IPS-18c (cell line): ENCODE measurements at regions not wholly inside any gene's neighbourhood (a gene's known extent, or its start where the extent isn't known, plus 50 kb on each side); places are given as distances from the start of the nearest gene placed in this dataset.

Source experiments
- H3K4me3 ChIP-seq: 2 replicates; pipeline ENCODE4 v1.7.0; 2013; ENCODE audit warnings: low read depth, mild to moderate bottlenecking, low read length, moderate library complexity; ENCODE audit not compliant: insufficient read depth
- H3K9me3 ChIP-seq: one replicate; pipeline ENCODE4 v1.6.1; 2013; ENCODE audit warnings: mild to moderate bottlenecking, low read length, moderate library complexity; ENCODE audit not compliant: control insufficient read depth, insufficient read depth

DNA sequence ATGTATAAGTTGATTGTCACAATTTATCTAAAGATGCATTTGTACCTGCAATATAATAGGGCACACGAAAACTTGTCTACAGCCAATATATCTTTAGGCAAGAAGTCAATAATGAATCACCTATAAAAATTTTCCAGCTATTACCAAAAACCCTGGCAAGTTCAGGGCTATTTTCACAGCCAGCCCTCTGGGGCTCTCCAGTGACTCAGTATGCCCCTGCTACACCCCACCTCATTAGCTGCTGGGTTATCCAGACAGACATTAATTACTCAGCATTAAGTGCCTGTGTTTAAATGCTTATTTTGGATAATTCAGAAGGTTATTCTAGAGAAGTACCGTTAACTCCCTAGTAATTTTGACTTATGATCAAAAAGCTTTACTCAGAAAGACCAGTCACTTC is 220.2 kb downstream of the TBX15 start:
- Histone ChIP-seq H3K4me3 (no peak overlapping the region), H3K9me3 (no peaks in the 10 kb centered on the region)

DNA sequence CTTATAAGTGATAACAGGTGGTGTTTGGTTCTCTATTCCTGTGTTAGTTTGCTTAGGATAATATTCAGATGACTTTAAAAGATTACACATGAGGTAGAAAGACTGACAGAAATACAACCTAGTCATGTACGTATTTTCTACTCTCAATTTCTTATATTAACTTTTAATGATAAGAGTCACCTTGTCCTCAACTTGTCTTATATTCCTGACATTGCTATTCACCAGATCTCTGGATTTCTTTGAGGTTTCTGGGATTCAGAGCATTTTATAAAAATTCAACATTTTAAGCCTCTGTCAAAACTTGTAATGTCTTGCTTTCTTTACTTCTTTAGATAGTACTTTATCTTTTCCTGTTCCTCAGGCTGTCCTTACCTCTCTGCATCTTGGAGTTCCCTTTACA is 234.2 kb downstream of the TBX15 start:
- Histone ChIP-seq H3K9me3 (no peaks in the 10 kb centered on the region), H3K4me3 (no peak overlapping the region)

DNA sequence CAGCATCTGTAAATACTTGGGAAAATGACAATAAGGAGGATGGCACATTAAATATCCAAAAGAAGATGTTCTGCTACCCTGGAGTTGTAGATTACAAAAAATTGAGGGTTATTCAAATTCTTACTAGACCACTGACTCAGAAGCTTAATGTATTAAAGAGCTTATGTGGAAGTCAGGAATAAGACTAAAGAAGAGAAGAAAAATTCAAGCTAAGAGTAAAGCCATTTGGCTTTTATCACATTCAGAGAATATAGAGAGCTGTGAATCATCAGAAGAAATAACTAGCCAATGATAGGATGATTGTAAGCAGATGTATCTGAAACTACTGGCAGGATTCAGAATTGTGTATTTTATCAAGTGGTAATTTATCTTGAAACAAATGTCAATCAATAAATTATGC is 237.0 kb downstream of the TBX15 start:
- Histone ChIP-seq H3K9me3 (no peaks in the 10 kb centered on the region), H3K4me3 (no peak overlapping the region)

DNA sequence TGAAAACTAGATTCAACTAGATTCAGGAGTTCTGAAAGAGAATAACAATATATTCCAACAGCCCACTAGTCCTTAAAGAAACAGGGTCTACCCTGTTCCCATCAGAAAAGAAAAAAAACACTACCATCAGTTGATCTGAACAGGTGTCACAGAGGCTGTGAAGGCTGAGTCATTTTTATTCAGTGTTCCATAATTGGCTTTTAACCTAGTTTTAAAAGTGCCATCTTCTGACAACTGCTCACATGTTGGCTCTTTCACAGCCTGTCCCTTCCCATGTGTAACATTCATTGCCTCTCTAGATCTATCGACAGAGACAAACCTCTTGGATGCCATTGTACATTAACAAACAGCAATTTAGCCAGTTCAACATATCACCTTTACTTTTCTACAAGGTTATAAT is 243.7 kb downstream of the TBX15 start:
- Histone ChIP-seq H3K9me3 (no peaks in the 10 kb centered on the region), H3K4me3 (no peak overlapping the region)

- no peak overlapping the region for H3K4me3 ChIP-seq
Measured at GRCh38 chr1:118739501-118739900, 248.6 kb downstream of the TBX15 start.

DNA sequence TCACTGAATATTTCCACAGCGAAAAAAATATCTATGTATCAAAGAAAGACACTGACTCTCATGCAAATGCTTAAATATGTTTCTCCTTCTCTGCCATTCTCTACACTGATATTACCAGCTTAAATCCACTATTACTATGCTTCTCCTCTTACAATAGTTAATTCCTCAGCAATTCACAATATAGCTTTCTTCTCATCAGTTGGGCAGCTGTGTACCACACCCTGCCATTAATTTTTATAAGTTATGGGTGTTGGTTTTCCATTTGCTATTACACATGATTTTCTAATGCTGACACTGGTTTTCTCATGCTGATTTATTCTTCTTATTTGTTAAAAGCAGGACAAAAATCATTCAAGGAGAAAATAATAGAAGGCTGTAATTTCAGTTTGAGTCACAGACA is 251.8 kb downstream of the TBX15 start:
- no peaks in the 10 kb centered on the region for H3K9me3 ChIP-seq
- no peak overlapping the region for H3K4me3 ChIP-seq

More at GRCh38 chr1:118739501-118739900, 248.6 kb downstream of the TBX15 start:
- H3K9me3 ChIP-seq: no peaks in the 10 kb centered on the region

- no peak overlapping the region for H3K4me3 ChIP-seq
- H3K9me3 ChIP-seq: no peaks in the 10 kb centered on the region
Measured at GRCh38 chr1:118717893-118718292, 270.2 kb downstream of the TBX15 start.

- H3K9me3 ChIP-seq: no peaks in the 10 kb centered on the region
- no peak overlapping the region for H3K4me3 ChIP-seq
Measured at GRCh38 chr1:118716775-118717174, 271.4 kb downstream of the TBX15 start.

DNA sequence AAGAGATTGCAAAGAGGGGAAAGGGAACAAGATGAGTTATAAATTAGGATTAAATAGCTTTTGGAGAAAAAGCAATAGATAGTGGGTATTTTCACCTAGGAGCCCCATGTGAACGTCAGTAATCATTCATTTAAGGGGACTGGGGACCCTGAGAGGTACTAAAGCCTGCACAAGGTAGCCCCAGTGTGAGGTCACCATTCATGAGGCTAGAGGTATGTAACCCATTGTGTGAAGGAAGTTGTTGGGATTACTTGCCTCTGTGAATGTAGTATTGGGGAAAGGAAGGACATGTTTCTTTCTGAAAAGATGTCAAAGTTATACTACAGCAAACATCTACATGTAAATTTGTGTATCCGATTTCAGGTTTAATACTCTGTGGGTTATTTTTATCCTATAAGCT is 276.8 kb downstream of the TBX15 start:
- H3K4me3 ChIP-seq: no peak overlapping the region
- no peaks in the 10 kb centered on the region for H3K9me3 ChIP-seq

GRCh38 chr1:118698911-118699310 is 289.2 kb downstream of the TBX15 start:
- Histone ChIP-seq H3K4me3 (no peak overlapping the region), H3K9me3 (no peaks in the 10 kb centered on the region)

DNA sequence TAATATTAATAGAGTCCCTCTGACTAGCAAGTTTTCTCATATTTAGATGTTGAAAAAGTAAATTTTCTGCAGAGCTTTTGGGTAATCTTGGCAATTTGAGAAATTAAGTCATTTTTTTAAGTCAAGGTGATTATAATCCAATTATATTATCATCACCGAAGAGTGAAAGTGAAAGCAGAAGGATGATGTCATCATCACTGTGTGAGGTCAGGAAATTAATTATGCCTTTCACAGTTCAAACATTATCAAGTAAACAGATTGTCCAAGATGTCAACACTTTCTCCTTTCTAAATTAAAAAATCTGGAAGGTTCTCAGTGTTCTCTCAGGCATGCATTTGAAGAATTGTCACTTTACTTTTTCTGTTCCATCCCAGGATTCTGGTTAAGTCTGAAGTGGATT is 296.0 kb downstream of the TBX15 start:
- H3K9me3 ChIP-seq: no peaks in the 10 kb centered on the region
- H3K4me3 ChIP-seq: no peak overlapping the region

DNA sequence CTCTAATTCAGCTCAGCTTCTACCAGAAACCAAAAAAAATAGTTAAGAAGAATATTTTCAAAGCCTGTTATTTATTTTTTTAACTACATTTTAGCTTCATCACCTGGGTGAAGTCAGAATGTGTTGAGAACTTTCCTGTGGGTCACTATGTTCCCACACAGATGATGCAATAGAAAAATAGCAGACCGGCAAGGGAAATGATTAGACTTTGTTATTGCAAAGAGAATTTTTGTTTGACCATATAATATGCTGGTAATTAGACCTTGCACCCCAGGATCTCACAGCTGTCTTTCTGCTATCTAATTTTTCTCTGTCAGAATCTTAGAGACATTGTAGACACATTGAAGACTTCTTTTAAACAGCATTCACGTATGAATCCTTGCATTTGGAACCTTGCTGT is 299.3 kb downstream of the TBX15 start:
- Histone ChIP-seq H3K4me3 (no peak overlapping the region), H3K9me3 (no peaks in the 10 kb centered on the region)

- no peaks in the 10 kb centered on the region for H3K9me3 ChIP-seq
- no peak overlapping the region for H3K4me3 ChIP-seq
Measured at GRCh38 chr1:118661769-118662320, 326.3 kb downstream of the TBX15 start.

DNA sequence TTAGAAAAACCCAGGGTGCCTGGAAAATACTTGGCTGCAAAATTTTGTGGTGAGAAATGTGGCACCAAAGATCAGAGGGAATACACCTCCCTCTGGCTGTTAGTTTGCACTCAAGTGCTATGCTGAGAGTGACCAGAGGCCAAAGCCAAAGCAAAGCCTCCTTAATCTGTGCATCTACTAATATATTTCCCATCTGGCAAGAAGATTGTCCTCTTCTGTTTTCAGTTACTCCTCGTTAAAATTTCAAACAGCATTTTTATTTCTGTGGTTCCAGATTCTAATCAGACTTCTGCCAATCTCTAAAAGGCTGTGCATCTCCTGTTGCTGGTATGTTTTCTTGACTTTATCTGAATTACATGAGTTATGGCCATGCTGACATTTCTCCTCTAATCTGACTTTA is 327.4 kb downstream of the TBX15 start:
- Histone ChIP-seq H3K4me3 (no peak overlapping the region), H3K9me3 (no peaks in the 10 kb centered on the region)

- Histone ChIP-seq H3K9me3 (no peaks in the 10 kb centered on the region), H3K4me3 (no peak overlapping the region)
Measured at GRCh38 chr1:118659646-118660045, 328.5 kb downstream of the TBX15 start.

GRCh38 chr1:118650107-118650807 is 337.9 kb downstream of the TBX15 start:
- Histone ChIP-seq H3K4me3 (no peak overlapping the region), H3K9me3 (no peaks in the 10 kb centered on the region)

DNA sequence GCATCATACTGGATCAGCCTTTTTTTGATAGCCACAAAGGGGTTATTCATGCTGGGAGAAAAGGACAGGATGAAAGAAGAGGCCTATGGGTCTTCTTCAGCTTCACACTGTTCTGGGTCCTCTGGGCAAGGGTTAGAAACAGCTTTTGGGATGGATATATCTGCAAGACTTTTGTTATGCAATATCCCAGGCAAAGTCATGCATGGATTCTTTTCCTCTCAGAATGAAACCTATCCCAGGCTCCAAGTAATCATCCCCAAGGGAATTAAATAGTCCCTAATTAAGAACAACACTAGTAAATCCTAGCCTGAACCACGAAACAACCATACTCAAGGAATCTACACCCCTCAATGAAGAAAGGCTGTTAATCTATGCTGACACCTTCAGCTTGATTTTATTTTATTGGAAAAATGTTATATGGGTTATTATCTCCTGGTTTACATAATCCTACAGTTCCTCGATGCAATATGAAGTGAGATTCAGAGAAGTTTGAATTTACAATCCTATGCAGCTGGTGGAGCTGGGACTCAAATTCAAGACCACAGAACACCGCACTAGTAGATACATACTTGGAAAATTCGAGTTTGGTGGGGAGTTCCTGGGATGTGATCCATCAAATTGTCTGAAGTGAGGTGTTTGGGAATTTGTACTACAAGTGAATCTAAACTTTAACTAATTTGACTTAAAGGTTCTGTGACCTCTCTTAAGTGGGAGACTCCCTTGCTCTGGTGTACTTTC is 338.6 kb downstream of the TBX15 start:
- Histone ChIP-seq H3K4me3 (no peak overlapping the region), H3K9me3 (no peaks in the 10 kb centered on the region)

DNA sequence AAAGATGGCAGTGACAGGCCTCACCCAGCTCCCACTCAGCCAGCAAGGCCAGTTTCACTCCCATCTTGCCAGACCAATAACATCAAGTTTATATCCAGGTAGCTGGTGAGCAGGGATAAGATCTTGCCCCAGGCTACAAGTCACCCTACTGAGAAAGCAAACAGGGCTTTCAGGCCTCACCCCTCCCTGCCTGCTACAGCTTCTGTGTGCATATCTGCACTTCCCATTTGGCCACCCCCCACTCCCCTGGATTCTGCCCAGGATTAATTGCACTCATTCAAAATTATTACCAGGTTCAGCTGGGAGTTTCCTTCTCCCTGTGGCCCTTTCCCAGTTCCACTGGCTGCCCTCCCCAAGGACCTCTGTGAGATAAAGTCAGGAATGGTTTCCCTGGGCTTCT is 352.1 kb downstream of the TBX15 start:
- no peak overlapping the region for H3K4me3 ChIP-seq
- peaks cover 6% of the 10 kb centered on the region for H3K9me3 ChIP-seq
